HEK293T (cell line): ENCODE measurements at regions not wholly inside any gene's neighbourhood (a gene's known extent, or its start where the extent isn't known, plus 50 kb on each side); places are given as distances from the start of the nearest gene placed in this dataset.

ENCODE experiments used
- BHLHE40 ChIP-seq: fragments of 450-650 bp; IDR thresholded peaks from 2 replicates; pipeline ENCODE4 v1.6.1; 2016; ENCODE audit warnings: mild to moderate bottlenecking, moderate library complexity, borderline replicate concordance
- CTBP1 ChIP-seq: fragments of 450-650 bp; IDR thresholded peaks from 2 replicates; pipeline ENCODE4 v1.6.1; 2016; ENCODE audit warnings: borderline replicate concordance
- FOXK2 ChIP-seq: fragments of 450-650 bp; IDR thresholded peaks from 2 replicates; pipeline ENCODE4 v1.6.1; 2016; ENCODE audit warnings: mild to moderate bottlenecking
- FOXM1 ChIP-seq: fragments of 450-650 bp; IDR thresholded peaks from 2 replicates; pipeline ENCODE4 v1.6.1; 2017; ENCODE audit warnings: mild to moderate bottlenecking, borderline replicate concordance
- LEF1 ChIP-seq: fragments of 450-650 bp; IDR thresholded peaks from 2 replicates; pipeline ENCODE4 v1.6.1; 2017; ENCODE audit warnings: mild to moderate bottlenecking, borderline replicate concordance
- NFRKB ChIP-seq: fragments of 450-650 bp; IDR thresholded peaks from 2 replicates; pipeline ENCODE4 v1.6.1; 2016; ENCODE audit warnings: mild to moderate bottlenecking, moderate library complexity
- SP1 ChIP-seq: fragments of 450-650 bp; IDR thresholded peaks from 2 replicates; pipeline ENCODE4 v1.6.1; 2017
- SUZ12 ChIP-seq: fragments of 450-650 bp; IDR thresholded peaks from 2 replicates; pipeline ENCODE4 v1.6.1; 2016; ENCODE audit warnings: mild to moderate bottlenecking
- TARDBP ChIP-seq: fragments of 450-650 bp; IDR thresholded peaks from 2 replicates; pipeline ENCODE4 v1.6.1; 2016
- TF ChIP-seq, protein P1 (sequence below): fragments of 450-650 bp; IDR thresholded peaks from 2 replicates; pipeline ENCODE4 v1.6.1; 2016

GRCh38 chr13:50101590-50101989, 86.3 kb downstream of the KCNRG start:
- TF ChIP-seq FOXK2 = no peak
- TF ChIP-seq CTBP1 = no peak
- TF ChIP-seq TARDBP = no peak
- TF ChIP-seq LEF1 = no peak
- TF ChIP-seq FOXM1 = no peak
- no peak for TF ChIP-seq SP1
- no peak for TF ChIP-seq BHLHE40
- no peak for TF ChIP-seq SUZ12
- TF ChIP-seq, protein P1, sequence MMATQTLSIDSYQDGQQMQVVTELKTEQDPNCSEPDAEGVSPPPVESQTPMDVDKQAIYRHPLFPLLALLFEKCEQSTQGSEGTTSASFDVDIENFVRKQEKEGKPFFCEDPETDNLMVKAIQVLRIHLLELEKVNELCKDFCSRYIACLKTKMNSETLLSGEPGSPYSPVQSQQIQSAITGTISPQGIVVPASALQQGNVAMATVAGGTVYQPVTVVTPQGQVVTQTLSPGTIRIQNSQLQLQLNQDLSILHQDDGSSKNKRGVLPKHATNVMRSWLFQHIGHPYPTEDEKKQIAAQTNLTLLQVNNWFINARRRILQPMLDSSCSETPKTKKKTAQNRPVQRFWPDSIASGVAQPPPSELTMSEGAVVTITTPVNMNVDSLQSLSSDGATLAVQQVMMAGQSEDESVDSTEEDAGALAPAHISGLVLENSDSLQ = no peak
- TF ChIP-seq NFRKB = no peak
